ENCODE measurements at regions not wholly inside any gene's neighbourhood (a gene's known extent, or its start where the extent isn't known, plus 50 kb on each side); places are given as distances from the start of the nearest gene placed in this dataset.

DNA sequence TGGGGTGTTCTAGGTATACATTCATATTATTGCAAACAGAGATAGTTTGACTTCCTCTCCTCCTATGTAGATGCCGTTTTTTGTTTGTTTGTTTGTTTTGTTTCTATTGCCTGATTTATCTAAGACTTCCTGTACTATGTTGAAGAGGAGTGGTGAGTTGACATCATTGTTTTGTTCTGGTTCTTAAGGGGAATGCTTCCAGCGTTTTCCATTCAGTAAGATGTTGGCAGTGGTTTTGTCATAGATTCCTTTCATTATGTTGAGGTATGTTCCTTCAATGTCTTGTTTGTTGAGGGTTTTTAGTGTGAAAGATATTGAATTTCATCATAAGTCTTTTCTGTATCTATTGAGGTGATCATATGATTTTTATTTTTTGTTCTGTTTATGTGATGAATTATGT lies 401.6 kb upstream of the EPHA5 start:
- no peak overlapping the region for H3K27ac Mint-ChIP-seq
- H3K9me3 Mint-ChIP-seq = peaks cover 4% of the 10 kb centered on the region
- no peaks in the 10 kb centered on the region for H3K27me3 Mint-ChIP-seq (ENCODE audit: low read depth)
- no peak overlapping the region for H3K4me3 Mint-ChIP-seq
- H3K36me3 Mint-ChIP-seq (ENCODE audit: low read depth) = no peaks in the 10 kb centered on the region
- no peaks in the 10 kb centered on the region for H3K4me1 Mint-ChIP-seq
- TF ChIP-seq CTCF (IDR thresholded peaks at IDR 0.05; ENCODE audit: unreplicated experiment in 3 of 3) = no peak

DNA sequence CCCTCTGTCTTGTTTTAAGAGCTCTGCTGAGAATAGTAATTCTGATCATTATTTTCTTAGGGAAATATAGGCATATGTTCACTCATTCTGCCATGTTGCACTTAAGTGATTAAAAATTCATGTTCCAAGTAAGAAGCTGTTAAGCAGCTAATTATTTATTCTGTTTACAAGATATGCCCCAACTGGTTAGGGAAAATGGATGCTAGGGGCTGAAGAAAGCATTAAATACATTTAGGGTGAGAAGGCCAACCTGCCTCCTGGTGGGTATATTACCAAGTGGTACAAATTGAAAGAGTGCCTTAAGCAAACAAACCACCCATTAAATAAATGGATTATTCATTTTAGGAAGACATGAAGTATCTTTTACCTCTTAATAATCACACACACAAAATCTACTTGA lies 392.6 kb upstream of the EPHA5 start:
- Mint-ChIP-seq H3K27ac (no peak overlapping the region), H3K27me3 (ENCODE audit: low read depth) (no peaks in the 10 kb centered on the region)

DNA sequence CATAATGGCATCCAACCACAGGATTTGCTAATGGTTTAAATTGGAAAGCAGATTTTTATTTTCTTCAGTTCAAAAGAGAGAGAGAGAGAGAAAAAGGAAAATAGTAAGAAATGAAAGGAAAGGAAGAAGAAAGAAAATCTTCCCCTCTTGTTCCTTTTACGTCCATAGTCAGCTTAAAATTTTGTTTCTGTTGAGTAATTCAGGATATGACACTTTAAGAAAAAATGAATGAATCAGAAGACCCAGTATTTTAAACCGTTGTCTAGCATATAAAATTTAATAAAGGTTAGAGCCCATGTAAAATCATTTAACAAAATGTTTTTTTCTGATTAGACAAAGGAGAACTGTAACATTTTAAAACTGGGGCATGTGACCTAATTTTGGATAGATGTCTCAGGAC lies 391.8 kb upstream of the EPHA5 start:
- H3K27ac Mint-ChIP-seq = no peak overlapping the region
- TF ChIP-seq CTCF (IDR thresholded peaks at IDR 0.05; ENCODE audit: unreplicated experiment in 3 of 3) = no peak
- no peak overlapping the region for H3K4me3 Mint-ChIP-seq
- no peaks in the 10 kb centered on the region for H3K36me3 Mint-ChIP-seq (ENCODE audit: low read depth)
- no peaks in the 10 kb centered on the region for H3K4me1 Mint-ChIP-seq
- no peaks in the 10 kb centered on the region for H3K27me3 Mint-ChIP-seq (ENCODE audit: low read depth)
- no peaks in the 10 kb centered on the region for H3K9me3 Mint-ChIP-seq

More for the DNA sequence above, 392.6 kb upstream of the EPHA5 start:
- H3K4me3 Mint-ChIP-seq = no peak overlapping the region
- H3K36me3 Mint-ChIP-seq (ENCODE audit: low read depth) = no peaks in the 10 kb centered on the region
- no peak for TF ChIP-seq CTCF (IDR thresholded peaks at IDR 0.05; ENCODE audit: unreplicated experiment in 3 of 3)
- no peaks in the 10 kb centered on the region for H3K4me1 Mint-ChIP-seq
- H3K9me3 Mint-ChIP-seq = no peaks in the 10 kb centered on the region

- Mint-ChIP-seq H3K27me3 (ENCODE audit: low read depth) (no peaks in the 10 kb centered on the region), H3K27ac (no peak overlapping the region), H3K9me3 (no peaks in the 10 kb centered on the region), H3K36me3 (ENCODE audit: low read depth) (no peaks in the 10 kb centered on the region), H3K4me3 (no peak overlapping the region), H3K4me1 (no peaks in the 10 kb centered on the region)
- TF ChIP-seq CTCF (IDR thresholded peaks at IDR 0.05; ENCODE audit: unreplicated experiment in 3 of 3) = no peak
Observed at GRCh38 chr4:66059556-66059955, 389.3 kb upstream of the EPHA5 start.

GRCh38 chr4:66059136-66059535 lies 388.8 kb upstream of the EPHA5 start:
- Mint-ChIP-seq H3K36me3 (ENCODE audit: low read depth) (no peaks in the 10 kb centered on the region), H3K4me1 (no peaks in the 10 kb centered on the region), H3K4me3 (no peak overlapping the region), H3K27me3 (ENCODE audit: low read depth) (no peaks in the 10 kb centered on the region), H3K27ac (no peak overlapping the region), H3K9me3 (no peaks in the 10 kb centered on the region)
- TF ChIP-seq CTCF (IDR thresholded peaks at IDR 0.05; ENCODE audit: unreplicated experiment in 3 of 3) = no peak

DNA sequence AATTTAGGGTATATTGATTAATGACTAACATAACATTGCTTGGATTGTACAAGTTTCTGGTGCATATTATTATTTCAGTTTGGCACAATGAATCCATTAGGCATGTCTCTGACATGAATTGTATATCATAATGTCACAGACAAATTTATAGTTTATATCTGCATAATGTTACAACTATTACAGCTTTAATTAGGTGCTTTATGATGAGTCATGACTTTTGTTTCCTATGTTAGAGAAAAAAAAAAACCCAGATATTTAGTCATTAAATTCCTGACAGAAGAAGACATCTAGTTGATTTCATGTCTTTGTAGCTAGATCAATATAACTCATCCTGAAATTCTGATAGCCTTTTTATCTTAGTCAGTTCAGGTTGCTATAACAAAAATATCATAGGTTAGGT lies 385.7 kb upstream of the EPHA5 start:
- Mint-ChIP-seq H3K4me1 (no peaks in the 10 kb centered on the region), H3K4me3 (no peak overlapping the region), H3K27ac (no peak overlapping the region), H3K27me3 (ENCODE audit: low read depth) (no peaks in the 10 kb centered on the region), H3K36me3 (ENCODE audit: low read depth) (no peaks in the 10 kb centered on the region), H3K9me3 (no peaks in the 10 kb centered on the region)
- no peak for TF ChIP-seq CTCF (IDR thresholded peaks at IDR 0.05; ENCODE audit: unreplicated experiment in 3 of 3)
